ENCODE measurements at regions not wholly inside any gene's neighbourhood (a gene's known extent, or its start where the extent isn't known, plus 50 kb on each side); places are given as distances from the start of the nearest gene placed in this dataset.

- no peak for FAIRE-seq
- 82% methylated on average over 2 of the region's 2 CpGs; no CpG with 5 or more reads in 1 of the 2 experiments for WGBS, 2 experiments (ENCODE audit: extremely low coverage in 1 of 2, insufficient coverage in 1 of 2, insufficient read length in 1 of 2, insufficient replicate concordance in 2 of 2, low coverage in 1 of 2, low lambda C conversion rate in 2 of 2, missing lambda C conversion rate in 1 of 2)
These were observed 913.1 kb downstream of the AACS start for GRCh38 chr12:125978286-125978685.

More at GRCh38 chr12:125978286-125978685, 913.1 kb downstream of the AACS start:
- Histone ChIP-seq H3K9me3 (ENCODE audit: insufficient read depth in 2 of 2, low read depth in 1 of 2, low read length in 1 of 2) (no peaks in the 10 kb centered on the region), H3K14ac (ENCODE audit: insufficient read length) (no peak overlapping the region), H3K56ac (replicated peaks; ENCODE audit: insufficient read length, low read depth, low read length) (no peak overlapping the region), H3K4ac (replicated peaks; ENCODE audit: insufficient read length, low read depth, low read length) (no peak overlapping the region), H2BK5ac (ENCODE audit: low read depth, low read length) (no peak overlapping the region), H3K27ac (ENCODE audit: low read depth, low read length) (no peak overlapping the region), H3K79me2 (ENCODE audit: control insufficient read depth in 1 of 2, insufficient read depth in 2 of 2, low read length in 2 of 2) (no peaks in the 10 kb centered on the region), H2BK20ac (ENCODE audit: low read length) (no peak overlapping the region), H3K23ac (ENCODE audit: insufficient read length) (no peak overlapping the region), H2BK12ac (ENCODE audit: low read depth, low read length) (no peak overlapping the region), H2AK5ac (ENCODE audit: low read depth, low read length) (no peak overlapping the region), H3K9ac (replicated peaks in 1 of 4; ENCODE audit: extremely low read depth in 1 of 4, low read depth in 3 of 4, low read length in 3 of 4) (no peak overlapping the region), H2AFZ (ENCODE audit: low read length) (no peak overlapping the region), H4K20me1 (replicated peaks in 1 of 2; ENCODE audit: control insufficient read depth in 1 of 2, insufficient read depth in 2 of 2, low read length in 2 of 2) (no peaks in the 10 kb centered on the region), H4K91ac (replicated peaks; ENCODE audit: insufficient read length, low read length) (no peak overlapping the region), H3K36me3 (ENCODE audit: control insufficient read depth in 2 of 4, insufficient read depth in 4 of 4, low read length in 3 of 4) (no peaks in the 10 kb centered on the region), H2BK120ac (replicated peaks; ENCODE audit: low read depth, low read length) (no peak overlapping the region), H3K23me2 (ENCODE audit: low read depth, low read length) (peaks cover 3% of the 10 kb centered on the region; the same call in 1 of the 2 replicates), H3K79me1 (ENCODE audit: low read depth, low read length) (no peaks in the 10 kb centered on the region), H3K18ac (ENCODE audit: extremely low read depth, low read length) (no peak overlapping the region), H3K4me1 (replicated peaks in 1 of 4; ENCODE audit: control insufficient read depth in 3 of 4, insufficient read depth in 4 of 4, low read length in 3 of 4) (peaks cover 0 to 4% (median 4%) of the 10 kb centered on the region in 4 experiments; a peak in 5 of 7 replicates), H3K4me2 (ENCODE audit: insufficient read depth in 1 of 2, low read depth in 2 of 2, low read length in 2 of 2) (no peak overlapping the region), H3K27me3 (replicated peaks in 1 of 4; ENCODE audit: control insufficient read depth in 3 of 4, extremely low read depth in 1 of 4, insufficient read depth in 3 of 4, low read length in 3 of 4) (no peaks in the 10 kb centered on the region), H2BK15ac (ENCODE audit: low read length) (no peak overlapping the region), H3K4me3 (ENCODE audit: extremely low read depth in 1 of 4, insufficient read depth in 2 of 4, low read depth in 3 of 4, low read length in 4 of 4) (no peak overlapping the region), H4K5ac (ENCODE audit: insufficient read length, low read depth, low read length) (no peak overlapping the region), H4K8ac (ENCODE audit: extremely low read depth, insufficient read depth, low read length) (no peak overlapping the region)
- ChIA-PET POLR2A (ENCODE audit: partially characterized antibody) (no interaction called here), CTCF (ENCODE audit: partially characterized antibody) (no interaction called here)
- TF ChIP-seq BCL11A (IDR thresholded peaks at IDR 0.05; ENCODE audit: low read depth in 2 of 2, low read length in 2 of 2) (no peak), RNF2 (IDR thresholded peaks at IDR 0.05; ENCODE audit: borderline replicate concordance, low read depth, low read length, missing control alignments, poor library complexity, severe bottlenecking) (no peak), TAF7 (optimal IDR thresholded peaks at IDR 0.05; ENCODE audit: borderline replicate concordance, low read depth, low read length) (no peak), SAP30 (IDR thresholded peaks at IDR 0.05; ENCODE audit: insufficient read depth, insufficient replicate concordance, low read length) (no peak), POLR2A (IDR thresholded peaks at IDR 0.05; ENCODE audit: control extremely low read depth in 1 of 2, low read depth in 2 of 2, low read length in 2 of 2) (no peak)
- DNase-seq (ENCODE audit: low read depth in 1 of 2, low spot score in 2 of 2): no peak
